Panc1 (cell line): ENCODE measurements at regions not wholly inside any gene's neighbourhood (a gene's known extent, or its start where the extent isn't known, plus 50 kb on each side); places are given as distances from the start of the nearest gene placed in this dataset.

ENCODE experiments used
- ATAC-seq: fragments of 200-7000 bp; cut with Tn5 transposase; 2 replicates; pipeline ENCODE4 v1.9.1; 2020; ENCODE audit warnings: mild to moderate bottlenecking, moderate library complexity
- BruUV-seq: library from RNA; stranded (reverse); fragments of 400-500 nt; replicated peaks from 2 replicates; lab custom pipeline; 2021; lab: Mats Ljungman, UMichigan
- CTCF ChIA-PET: fragments of 300-600 bp; sonication (Branson Sonifier 250); formaldehyde crosslinking; loops from one replicate; lab custom pipeline; 2022; ENCODE audit warnings: antibody characterized with exemption; lab: Charles Lee
- POLR2A ChIA-PET: fragments of 300-600 bp; sonication (Branson Sonifier 250); formaldehyde crosslinking; loops from one replicate; lab custom pipeline; 2022; ENCODE audit warnings: antibody characterized with exemption; lab: Charles Lee
- DNase-seq: peaks from one replicate; pipeline ENCODE4 v3.0.0-alpha.2; 2010; ENCODE audit warnings: low read depth, low spot score
- H3K27ac ChIP-seq: 2 replicates; pipeline ENCODE4 v1.5.1; 2011; ENCODE audit warnings: mild to moderate bottlenecking, low read length, inconsistent platforms
- H3K27me3 ChIP-seq: fragments of 200-500 bp; sonication (Bioruptor generic); 2 replicates; pipeline ENCODE4 v1.6.0; 2014; ENCODE audit warnings: low read length, inconsistent platforms; ENCODE audit not compliant: control insufficient read depth, insufficient read depth
- H3K36me3 ChIP-seq: fragments of 200-500 bp; sonication (Bioruptor generic); 2 replicates; pipeline ENCODE4 v1.5.1; 2014; ENCODE audit warnings: inconsistent platforms, mild to moderate bottlenecking, low read length, moderate library complexity; ENCODE audit not compliant: control insufficient read depth, insufficient read depth
- H3K4me1 ChIP-seq: 2 replicates; pipeline ENCODE4 v1.5.1; 2011; ENCODE audit warnings: inconsistent platforms, mild to moderate bottlenecking, low read length, moderate library complexity; ENCODE audit not compliant: control insufficient read depth, insufficient read depth
- H3K4me3 ChIP-seq, 2 experiments: 2 replicates each; pipeline ENCODE4 v1.5.1; 2011 to 2012; ENCODE audit warnings: low read depth in 2 of 2, low read length in 2 of 2, mild to moderate bottlenecking in 2 of 2, inconsistent platforms in 1 of 2, moderate library complexity in 1 of 2
- H3K9me3 ChIP-seq: fragments of 200-500 bp; sonication (Bioruptor generic); 2 replicates; pipeline ENCODE4 v1.5.1; 2014; ENCODE audit warnings: low read depth, mild to moderate bottlenecking, inconsistent platforms, low read length, moderate library complexity; ENCODE audit not compliant: control insufficient read depth, insufficient read depth
- POLR2AphosphoS5 ChIP-seq: IDR thresholded peaks from 2 replicates; pipeline ENCODE4 v1.6.1; 2012; ENCODE audit warnings: mild to moderate bottlenecking, low read depth, low read length, moderate library complexity
- SIN3A ChIP-seq: IDR thresholded peaks from 2 replicates; pipeline ENCODE4 v1.6.1; 2012; ENCODE audit warnings: low read depth, mild to moderate bottlenecking, low read length, moderate library complexity, borderline replicate concordance; ENCODE audit not compliant: insufficient read depth
- TCF7L2 ChIP-seq: IDR thresholded peaks from 2 replicates; pipeline ENCODE4 v1.6.1; 2011; ENCODE audit warnings: mild to moderate bottlenecking, low read depth, low read length, inconsistent platforms
- in situ Hi-C: cut with HindIII; loops from 2 replicates; pipeline ENCODE4 v1.10.0; 2016; ENCODE audit warnings: low sequenced_read_pairs, low pct_unique_long_range_greater_than_20kb
- intact Hi-C: fragments of 100-400 bp; cut with micrococcal nuclease; formaldehyde crosslinking; loops from one replicate; pipeline ENCODE4 v1.10.0; 2022; ENCODE audit not compliant: unreplicated experiment
- TF ChIP-seq, protein P1 (sequence below), 2 experiments: IDR thresholded peaks; 2 replicates each; pipeline ENCODE4 v1.6.1; 2011 to 2012; ENCODE audit warnings: low read depth in 2 of 2, control low read depth in 1 of 2, low read length in 1 of 2, mild to moderate bottlenecking in 1 of 2, moderate library complexity in 1 of 2; ENCODE audit not compliant: insufficient read depth in 1 of 2
- TF ChIP-seq, protein P2 (sequence below): fragments of 450-650 bp; IDR thresholded peaks from 2 replicates; pipeline ENCODE4 v1.5.1; 2017; ENCODE audit warnings: mild to moderate bottlenecking

DNA sequence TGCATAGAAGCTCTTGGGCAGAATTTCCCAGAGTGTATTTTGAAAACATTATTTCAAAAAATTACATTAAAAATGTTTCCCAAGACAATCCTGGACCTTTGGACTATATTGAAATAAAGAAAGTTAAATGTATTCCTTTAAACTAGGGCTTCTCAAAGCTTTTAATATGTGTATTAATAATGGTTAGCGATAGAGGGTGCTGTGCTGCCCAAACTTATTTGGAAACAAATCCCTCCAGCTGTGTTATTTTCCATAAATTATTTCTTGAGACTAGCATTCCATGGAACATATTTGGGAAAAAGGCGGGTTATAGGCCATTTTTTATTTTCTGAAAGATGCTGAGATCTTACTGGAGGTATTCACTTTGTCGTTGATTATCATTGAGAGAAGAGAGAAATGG, 397.8 kb upstream of the MIS18BP1 start:
- Histone ChIP-seq H3K4me3 (no peak overlapping the region), H3K4me1 (no peaks in the 10 kb centered on the region), H3K36me3 (no peaks in the 10 kb centered on the region), H3K27me3 (no peaks in the 10 kb centered on the region), H3K27ac (no peak overlapping the region), H3K9me3 (no peaks in the 10 kb centered on the region)
- POLR2A ChIA-PET = no interaction called here
- CTCF ChIA-PET = no interaction called here
- in situ Hi-C loops (no loop called here), intact Hi-C loops (no loop called here)
- ATAC-seq (no peak), DNase-seq (no peak)
- TF ChIP-seq TCF7L2 = no peak
- TF ChIP-seq, protein P1, sequence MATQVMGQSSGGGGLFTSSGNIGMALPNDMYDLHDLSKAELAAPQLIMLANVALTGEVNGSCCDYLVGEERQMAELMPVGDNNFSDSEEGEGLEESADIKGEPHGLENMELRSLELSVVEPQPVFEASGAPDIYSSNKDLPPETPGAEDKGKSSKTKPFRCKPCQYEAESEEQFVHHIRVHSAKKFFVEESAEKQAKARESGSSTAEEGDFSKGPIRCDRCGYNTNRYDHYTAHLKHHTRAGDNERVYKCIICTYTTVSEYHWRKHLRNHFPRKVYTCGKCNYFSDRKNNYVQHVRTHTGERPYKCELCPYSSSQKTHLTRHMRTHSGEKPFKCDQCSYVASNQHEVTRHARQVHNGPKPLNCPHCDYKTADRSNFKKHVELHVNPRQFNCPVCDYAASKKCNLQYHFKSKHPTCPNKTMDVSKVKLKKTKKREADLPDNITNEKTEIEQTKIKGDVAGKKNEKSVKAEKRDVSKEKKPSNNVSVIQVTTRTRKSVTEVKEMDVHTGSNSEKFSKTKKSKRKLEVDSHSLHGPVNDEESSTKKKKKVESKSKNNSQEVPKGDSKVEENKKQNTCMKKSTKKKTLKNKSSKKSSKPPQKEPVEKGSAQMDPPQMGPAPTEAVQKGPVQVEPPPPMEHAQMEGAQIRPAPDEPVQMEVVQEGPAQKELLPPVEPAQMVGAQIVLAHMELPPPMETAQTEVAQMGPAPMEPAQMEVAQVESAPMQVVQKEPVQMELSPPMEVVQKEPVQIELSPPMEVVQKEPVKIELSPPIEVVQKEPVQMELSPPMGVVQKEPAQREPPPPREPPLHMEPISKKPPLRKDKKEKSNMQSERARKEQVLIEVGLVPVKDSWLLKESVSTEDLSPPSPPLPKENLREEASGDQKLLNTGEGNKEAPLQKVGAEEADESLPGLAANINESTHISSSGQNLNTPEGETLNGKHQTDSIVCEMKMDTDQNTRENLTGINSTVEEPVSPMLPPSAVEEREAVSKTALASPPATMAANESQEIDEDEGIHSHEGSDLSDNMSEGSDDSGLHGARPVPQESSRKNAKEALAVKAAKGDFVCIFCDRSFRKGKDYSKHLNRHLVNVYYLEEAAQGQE (IDR thresholded peaks at IDR 0.05; ENCODE audit: insufficient read depth in 1 of 2, low read depth in 2 of 2, low read length in 1 of 2) = no peak
- TF ChIP-seq, protein P2, sequence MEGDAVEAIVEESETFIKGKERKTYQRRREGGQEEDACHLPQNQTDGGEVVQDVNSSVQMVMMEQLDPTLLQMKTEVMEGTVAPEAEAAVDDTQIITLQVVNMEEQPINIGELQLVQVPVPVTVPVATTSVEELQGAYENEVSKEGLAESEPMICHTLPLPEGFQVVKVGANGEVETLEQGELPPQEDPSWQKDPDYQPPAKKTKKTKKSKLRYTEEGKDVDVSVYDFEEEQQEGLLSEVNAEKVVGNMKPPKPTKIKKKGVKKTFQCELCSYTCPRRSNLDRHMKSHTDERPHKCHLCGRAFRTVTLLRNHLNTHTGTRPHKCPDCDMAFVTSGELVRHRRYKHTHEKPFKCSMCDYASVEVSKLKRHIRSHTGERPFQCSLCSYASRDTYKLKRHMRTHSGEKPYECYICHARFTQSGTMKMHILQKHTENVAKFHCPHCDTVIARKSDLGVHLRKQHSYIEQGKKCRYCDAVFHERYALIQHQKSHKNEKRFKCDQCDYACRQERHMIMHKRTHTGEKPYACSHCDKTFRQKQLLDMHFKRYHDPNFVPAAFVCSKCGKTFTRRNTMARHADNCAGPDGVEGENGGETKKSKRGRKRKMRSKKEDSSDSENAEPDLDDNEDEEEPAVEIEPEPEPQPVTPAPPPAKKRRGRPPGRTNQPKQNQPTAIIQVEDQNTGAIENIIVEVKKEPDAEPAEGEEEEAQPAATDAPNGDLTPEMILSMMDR = no peak
- TF ChIP-seq SIN3A = no peak
- no peak for TF ChIP-seq POLR2AphosphoS5
- no TSS peak for BruUV-seq

DNA sequence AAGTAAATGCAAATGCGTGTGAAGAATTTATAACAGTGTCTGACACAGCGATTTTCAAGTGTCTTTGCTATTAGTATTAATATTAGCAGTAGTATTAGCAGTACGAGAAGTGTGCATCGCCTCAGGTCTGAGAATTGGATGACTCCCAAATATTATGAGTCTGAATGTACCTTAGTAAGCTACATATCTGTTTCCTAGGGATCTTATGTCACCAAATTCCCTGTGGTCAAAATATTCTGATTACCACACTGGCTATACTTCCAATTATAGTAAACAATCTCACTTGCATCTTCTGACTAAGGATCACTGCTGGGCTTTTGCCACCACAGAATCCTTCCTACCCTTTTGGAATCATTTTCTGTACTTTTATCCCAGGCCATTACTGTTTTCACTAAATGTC, 396.0 kb upstream of the MIS18BP1 start:
- Histone ChIP-seq H3K36me3 (no peaks in the 10 kb centered on the region), H3K27ac (no peak overlapping the region), H3K27me3 (no peaks in the 10 kb centered on the region), H3K4me3 (no peak overlapping the region), H3K9me3 (no peaks in the 10 kb centered on the region), H3K4me1 (no peaks in the 10 kb centered on the region)
- no peak for DNase-seq
- CTCF ChIA-PET = no interaction called here
- in situ Hi-C loops = no loop called here
- POLR2A ChIA-PET = no interaction called here
- no TSS peak for BruUV-seq
- no peak for ATAC-seq
- intact Hi-C loops = no loop called here
- TF ChIP-seq TCF7L2 = no peak

- CTCF ChIA-PET = no interaction called here
- Histone ChIP-seq H3K36me3 (no peaks in the 10 kb centered on the region), H3K27ac (no peak overlapping the region), H3K4me3 (no peak overlapping the region), H3K4me1 (no peaks in the 10 kb centered on the region), H3K9me3 (no peaks in the 10 kb centered on the region), H3K27me3 (no peaks in the 10 kb centered on the region)
- POLR2A ChIA-PET = no interaction called here
- TF ChIP-seq, protein P2 = no peak
- no peak for TF ChIP-seq TCF7L2
- TF ChIP-seq, protein P1 (IDR thresholded peaks at IDR 0.05; ENCODE audit: insufficient read depth in 1 of 2, low read depth in 2 of 2, low read length in 1 of 2) = no peak
- no peak for TF ChIP-seq POLR2AphosphoS5
- TF ChIP-seq SIN3A = no peak
- BruUV-seq = no TSS peak
- intact Hi-C loops (no loop called here), in situ Hi-C loops (no loop called here)
- DNase-seq = no peak
- ATAC-seq = no peak
Measured at GRCh38 chr14:45641541-45641940, 388.5 kb upstream of the MIS18BP1 start.
